ENCODE measurements at regions not wholly inside any gene's neighbourhood (a gene's known extent, or its start where the extent isn't known, plus 50 kb on each side); places are given as distances from the start of the nearest gene placed in this dataset.
"Not testable (repeated sequence)": the region's sequence is repeated elsewhere in the genome, so short reads cannot be mapped to it uniquely, and the experiment has no call there.

DNA sequence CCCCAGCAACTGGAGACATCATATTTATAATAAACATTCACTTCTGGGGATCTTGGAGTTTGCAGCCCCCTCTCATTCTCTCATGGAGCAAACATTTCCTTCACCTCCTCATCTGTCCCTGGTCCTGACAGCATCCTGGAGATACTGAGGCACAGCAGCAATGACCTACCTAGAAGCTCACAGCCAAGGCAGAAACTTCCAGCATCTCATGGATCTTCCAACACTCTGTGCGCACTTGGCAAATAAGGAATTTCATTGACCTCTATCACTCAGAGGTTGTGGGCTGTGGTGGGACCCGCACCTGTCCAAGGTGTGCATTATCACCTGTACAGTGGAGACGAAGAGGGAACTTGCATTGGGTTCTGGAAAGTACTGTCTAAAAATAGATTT lies 109.8 kb downstream of the GGTLC2 start:
- Mint-ChIP-seq H3K27ac (no peak overlapping the region), H3K4me3 (no peak overlapping the region), H3K4me1 (peaks cover 35% of the 10 kb centered on the region), H3K36me3 (ENCODE audit: low read depth) (no peaks in the 10 kb centered on the region), H3K9me3 (ENCODE audit: low read depth) (no peaks in the 10 kb centered on the region), H3K27me3 (no peaks in the 10 kb centered on the region)
- ChIA-PET POLR2A (interaction anchor here (0.6 kb wide), 1 partner anchor 550 kb away, joined by 3 read pairs; no protein-coding TSS in a partner anchor), CTCF (interaction anchor here (0.8 to 3.5 kb wide), 17 partner anchors 9 to 374 kb away, joined by 3 to 36 read pairs (median 6); no protein-coding TSS in a partner anchor)
- no peak for ATAC-seq
- no peak for DNase-seq
- intact Hi-C loops (cut with DNase I, micrococcal nuclease): no loop called here

DNA sequence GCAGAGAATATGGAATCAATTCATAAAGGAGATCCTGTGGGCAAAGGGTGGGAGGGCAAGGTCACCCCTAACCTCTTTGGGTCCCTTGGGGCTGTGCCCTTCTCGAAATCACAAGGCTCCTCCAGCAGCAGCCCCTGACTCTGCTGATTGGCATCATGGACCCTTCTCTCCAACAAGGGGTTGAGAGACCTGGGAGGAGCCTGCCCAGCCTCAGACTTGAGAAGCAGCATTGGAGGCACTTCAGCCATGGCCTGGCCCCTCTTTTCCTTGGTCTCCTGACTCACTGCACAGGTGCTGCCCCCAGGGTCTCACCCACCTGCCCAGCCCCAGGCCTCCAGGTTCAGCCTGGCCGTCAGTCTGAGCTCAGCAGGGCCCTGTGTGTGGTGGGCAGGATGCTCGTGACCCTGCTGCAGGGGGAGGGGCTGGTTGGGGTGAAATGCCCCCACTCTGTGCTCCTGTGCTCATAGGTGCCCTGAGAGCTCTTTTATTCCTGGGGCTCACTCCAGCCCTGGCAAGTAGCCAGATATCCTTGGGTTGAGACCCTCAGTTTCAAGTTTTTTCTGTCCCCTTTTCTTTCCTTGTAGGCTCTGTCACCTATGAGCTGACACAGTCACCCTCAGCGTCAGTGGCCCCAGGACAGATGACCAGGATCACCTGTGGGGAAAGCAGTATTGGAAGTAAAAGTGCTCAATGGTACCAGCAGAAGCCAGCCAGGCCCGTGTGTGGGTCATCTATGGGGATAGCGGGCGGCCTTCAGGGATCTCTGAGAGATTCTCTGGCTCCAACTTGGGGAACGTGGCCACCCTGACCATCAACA lies 110.8 kb downstream of the GGTLC2 start:
- Mint-ChIP-seq H3K27ac (no peak overlapping the region), H3K36me3 (ENCODE audit: low read depth) (no peaks in the 10 kb centered on the region), H3K4me3 (no peak overlapping the region), H3K4me1 (peaks cover 40% of the 10 kb centered on the region), H3K27me3 (no peaks in the 10 kb centered on the region), H3K9me3 (ENCODE audit: low read depth) (no peaks in the 10 kb centered on the region)
- ChIA-PET CTCF (interaction anchor here (0.6 to 3.6 kb wide), 2 partner anchors 10 to 15 kb away, joined by 3 to 9 read pairs; no protein-coding TSS in a partner anchor), POLR2A (no interaction called here)
- intact Hi-C loops (cut with DNase I, micrococcal nuclease): no loop called here
- no peak for ATAC-seq
- no peak for DNase-seq

DNA sequence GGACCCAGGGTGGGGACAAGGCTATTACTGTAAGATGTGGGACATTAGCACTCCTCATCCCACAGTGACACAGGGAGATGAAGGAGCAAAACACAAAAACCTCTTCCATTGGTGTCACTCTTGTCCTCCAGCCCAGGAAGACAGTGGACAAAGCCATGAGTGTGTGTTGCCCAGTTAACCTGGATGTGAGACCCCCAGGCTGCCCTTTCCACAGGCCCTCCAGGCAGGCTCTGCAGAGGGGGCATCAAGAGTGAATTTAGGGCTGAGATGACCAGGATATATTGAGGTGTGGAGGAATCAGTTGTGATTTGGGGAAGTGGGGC lies 111.3 kb downstream of the GGTLC2 start:
- intact Hi-C loops (cut with DNase I, micrococcal nuclease): no loop called here
- DNase-seq: no peak
- Mint-ChIP-seq H3K36me3 (ENCODE audit: low read depth) (no peaks in the 10 kb centered on the region), H3K9me3 (ENCODE audit: low read depth) (no peaks in the 10 kb centered on the region), H3K4me3 (no peak overlapping the region), H3K27ac (no peak overlapping the region), H3K4me1 (peaks cover 40% of the 10 kb centered on the region), H3K27me3 (no peaks in the 10 kb centered on the region)
- no peak for ATAC-seq
- CTCF ChIA-PET: interaction anchor here (1.1 to 3.6 kb wide), 3 partner anchors 10 to 199 kb away, joined by 7 to 9 read pairs (median 8); no protein-coding TSS in a partner anchor
- POLR2A ChIA-PET: no interaction called here

DNA sequence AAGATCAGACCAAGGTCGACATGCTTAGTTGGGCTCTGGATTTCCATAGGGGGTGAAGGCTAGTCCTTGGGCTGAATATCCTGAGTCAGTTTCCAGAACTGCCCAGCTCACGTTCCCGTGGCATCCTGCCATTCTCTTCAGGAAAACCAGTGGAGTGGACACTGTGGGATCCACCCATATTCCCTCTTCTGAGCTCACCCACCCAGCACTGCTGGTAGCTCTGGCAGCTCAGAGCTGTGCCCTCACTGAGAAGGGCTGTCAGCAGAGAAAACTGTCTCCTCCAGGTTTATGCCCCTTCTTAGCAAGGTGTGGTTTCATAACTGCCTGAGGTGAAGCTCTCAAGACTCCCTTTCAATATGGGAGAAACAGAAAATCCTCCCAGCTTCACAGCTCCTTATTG lies 111.7 kb downstream of the GGTLC2 start:
- Mint-ChIP-seq H3K4me1 (peaks cover 40% of the 10 kb centered on the region), H3K27me3 (no peaks in the 10 kb centered on the region), H3K27ac (no peak overlapping the region), H3K36me3 (ENCODE audit: low read depth) (no peaks in the 10 kb centered on the region), H3K4me3 (no peak overlapping the region), H3K9me3 (ENCODE audit: low read depth) (no peaks in the 10 kb centered on the region)
- ChIA-PET CTCF (interaction anchor here (0.6 to 3.6 kb wide), 6 partner anchors 10 to 199 kb away, joined by 3 to 9 read pairs (median 5); no protein-coding TSS in a partner anchor), POLR2A (interaction anchor here (0.6 kb wide), 1 partner anchor 97 kb away, joined by 7 read pairs; no protein-coding TSS in a partner anchor)
- no peak for DNase-seq
- intact Hi-C loops (cut with DNase I, micrococcal nuclease): no loop called here
- ATAC-seq: no peak

DNA sequence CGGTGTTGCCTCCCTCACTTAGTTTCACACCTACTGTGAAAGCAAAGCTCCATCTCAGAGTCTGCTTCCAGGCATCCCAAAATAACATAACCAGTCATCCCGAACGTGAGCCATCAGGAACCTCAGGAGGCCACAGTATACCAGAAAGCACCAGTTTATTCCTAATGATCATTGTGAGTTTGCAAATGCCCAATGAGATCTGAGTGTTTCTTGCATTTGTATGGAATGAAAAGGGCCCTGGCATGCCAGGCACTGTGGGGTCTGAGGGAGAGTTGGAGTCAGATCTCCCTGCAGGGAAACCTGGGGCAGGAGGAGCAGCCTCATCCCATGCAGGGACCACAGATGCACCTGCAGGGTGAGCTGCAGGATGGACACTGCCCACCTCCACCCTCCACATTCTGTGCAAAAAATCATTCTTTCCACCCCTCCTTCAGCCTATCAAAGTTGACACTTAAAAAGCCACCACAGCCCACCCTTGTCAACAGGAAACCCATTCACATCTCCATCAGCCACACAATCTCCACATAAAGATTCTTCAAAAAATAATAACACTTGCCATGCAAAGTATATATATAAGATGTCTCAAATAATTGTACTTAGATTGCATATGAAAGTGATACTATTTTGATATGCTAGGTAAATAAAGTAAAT lies 112.3 kb downstream of the GGTLC2 start:
- POLR2A ChIA-PET: interaction anchor here (0.6 kb wide), 1 partner anchor 98 kb away, joined by 7 read pairs; no protein-coding TSS in a partner anchor
- intact Hi-C loops (cut with DNase I, micrococcal nuclease): not testable (repeated sequence)

DNA sequence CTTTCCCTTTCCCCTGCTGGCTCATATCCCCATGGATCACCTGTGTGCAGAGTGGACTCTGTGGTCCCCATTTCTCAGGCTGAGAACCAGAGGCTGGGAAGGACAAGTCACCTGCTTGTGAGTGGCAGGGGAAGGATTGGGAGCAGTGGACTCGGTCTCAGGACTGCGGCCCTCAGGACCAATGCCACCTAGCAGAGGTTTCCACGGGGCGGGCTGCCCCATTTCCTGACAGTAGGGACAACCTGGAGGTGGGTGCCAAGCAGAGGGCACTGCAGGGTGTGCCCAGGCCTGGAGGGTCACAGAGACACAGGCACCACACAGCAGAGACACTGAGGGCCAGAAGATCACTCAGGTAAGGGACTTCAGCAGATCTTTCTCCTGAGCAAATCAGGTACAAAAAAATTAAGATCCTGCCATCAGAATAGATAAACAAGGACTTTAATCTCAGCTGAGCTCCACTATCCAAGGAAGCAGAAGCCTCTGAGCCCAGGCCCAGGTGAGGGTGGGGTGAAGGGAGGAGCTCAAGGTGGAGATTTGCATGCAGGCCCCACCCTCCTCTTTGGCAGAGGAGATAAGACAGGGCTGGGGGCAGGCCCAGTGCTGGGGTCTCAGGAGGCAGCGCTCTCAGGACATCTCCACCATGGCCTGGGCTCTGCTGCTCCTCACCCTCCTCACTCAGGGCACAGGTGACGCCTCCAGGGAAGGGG lies 113.8 kb downstream of the GGTLC2 start:
- H3K36me3 Mint-ChIP-seq (ENCODE audit: low read depth); DNase-seq; POLR2A ChIA-PET; intact Hi-C loops (cut with DNase I, micrococcal nuclease); ATAC-seq; H3K27me3 Mint-ChIP-seq; H3K4me3 Mint-ChIP-seq; H3K9me3 Mint-ChIP-seq (ENCODE audit: low read depth): not testable (repeated sequence)
- Mint-ChIP-seq H3K27ac (peak overlapping the region; percentile 8), H3K4me1 (peaks cover 34% of the 10 kb centered on the region)
- CTCF ChIA-PET: interaction anchor here (1.7 to 3.6 kb wide), 3 partner anchors 12 to 126 kb away, joined by 4 to 9 read pairs (median 6); no protein-coding TSS in a partner anchor

More for the DNA sequence above, 112.3 kb downstream of the GGTLC2 start:
- H3K27me3 Mint-ChIP-seq; H3K27ac Mint-ChIP-seq; DNase-seq; H3K4me3 Mint-ChIP-seq; H3K9me3 Mint-ChIP-seq (ENCODE audit: low read depth); H3K36me3 Mint-ChIP-seq (ENCODE audit: low read depth); ATAC-seq: not testable (repeated sequence)
- H3K4me1 Mint-ChIP-seq: peaks cover 40% of the 10 kb centered on the region
- CTCF ChIA-PET: interaction anchor here (0.6 to 3.6 kb wide), 9 partner anchors 11 to 198 kb away, joined by 3 to 9 read pairs (median 4); no protein-coding TSS in a partner anchor

DNA sequence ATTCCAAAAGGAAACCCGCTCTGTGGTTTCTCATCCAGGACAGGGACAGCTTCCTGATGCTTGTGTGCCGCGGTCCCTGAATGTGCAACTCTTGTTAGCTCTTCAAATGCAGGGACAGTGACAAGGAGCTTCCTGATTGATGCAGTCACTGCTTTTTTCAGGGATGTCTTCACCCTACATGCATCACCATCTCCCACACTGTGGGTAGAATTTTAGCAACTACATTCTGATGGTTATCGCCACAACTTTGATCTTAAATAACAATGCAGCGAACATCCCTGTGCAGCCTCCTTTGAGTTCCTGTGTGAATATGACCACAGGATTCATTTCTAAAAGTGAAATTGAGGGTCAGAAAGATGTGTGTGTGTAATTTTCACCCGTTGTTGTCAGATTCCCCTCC lies 115.0 kb downstream of the GGTLC2 start:
- Mint-ChIP-seq H3K27ac (no peak overlapping the region), H3K4me3 (no peak overlapping the region), H3K4me1 (peaks cover 24% of the 10 kb centered on the region), H3K9me3 (ENCODE audit: low read depth) (no peaks in the 10 kb centered on the region), H3K36me3 (ENCODE audit: low read depth) (no peaks in the 10 kb centered on the region), H3K27me3 (no peaks in the 10 kb centered on the region)
- CTCF ChIA-PET: interaction anchor here (1.9 kb wide), 1 partner anchor 10 kb away, joined by 6 read pairs; no protein-coding TSS in a partner anchor
- intact Hi-C loops (cut with DNase I, micrococcal nuclease): no loop called here
- POLR2A ChIA-PET: interaction anchor here (0.6 kb wide), 1 partner anchor 34 kb away, joined by 7 read pairs; no protein-coding TSS in a partner anchor
- DNase-seq (no peak), ATAC-seq (no peak)

DNA sequence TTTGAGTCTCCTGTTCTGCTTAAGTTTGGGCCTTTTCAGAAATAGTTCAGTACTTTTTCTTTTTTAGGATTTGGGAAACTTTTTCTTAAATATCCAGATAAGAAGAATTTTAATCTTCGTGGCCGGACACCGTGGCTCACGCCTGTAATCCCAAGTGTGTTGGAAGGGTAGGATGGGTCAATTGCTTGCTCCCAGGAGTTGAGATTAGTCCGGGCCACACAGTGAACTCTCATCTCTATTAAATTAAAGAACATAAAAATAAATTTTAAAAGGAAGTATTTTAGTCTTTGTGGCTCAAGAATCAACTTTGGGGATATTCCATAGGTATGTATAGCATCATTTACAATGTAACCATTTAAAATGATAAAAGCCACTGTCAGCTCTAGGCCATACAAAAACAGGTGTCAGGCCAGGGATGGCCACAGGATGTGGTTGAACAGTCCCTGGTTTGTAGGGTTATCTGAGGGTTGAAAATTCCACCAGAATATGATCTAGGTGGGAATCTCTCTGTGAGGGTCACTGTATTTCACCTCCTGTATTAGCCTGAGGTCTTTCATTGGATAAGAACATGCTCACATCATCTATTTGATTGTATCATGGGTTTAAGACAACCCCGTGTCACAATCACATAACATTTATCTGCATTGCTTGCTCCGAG lies 115.6 kb downstream of the GGTLC2 start:
- POLR2A ChIA-PET: interaction anchor here (0.6 kb wide), 1 partner anchor 33 kb away, joined by 7 read pairs; no protein-coding TSS in a partner anchor
- no peak for ATAC-seq
- Mint-ChIP-seq H3K9me3 (ENCODE audit: low read depth) (no peaks in the 10 kb centered on the region), H3K36me3 (ENCODE audit: low read depth) (no peaks in the 10 kb centered on the region), H3K27me3 (no peaks in the 10 kb centered on the region), H3K4me3 (no peak overlapping the region), H3K4me1 (peaks cover 24% of the 10 kb centered on the region), H3K27ac (no peak overlapping the region)
- no peak for DNase-seq
- CTCF ChIA-PET: interaction anchor here (0.7 to 1.9 kb wide), 2 partner anchors 10 to 124 kb away, joined by 3 to 6 read pairs; no protein-coding TSS in a partner anchor
- intact Hi-C loops (cut with DNase I, micrococcal nuclease): no loop called here

DNA sequence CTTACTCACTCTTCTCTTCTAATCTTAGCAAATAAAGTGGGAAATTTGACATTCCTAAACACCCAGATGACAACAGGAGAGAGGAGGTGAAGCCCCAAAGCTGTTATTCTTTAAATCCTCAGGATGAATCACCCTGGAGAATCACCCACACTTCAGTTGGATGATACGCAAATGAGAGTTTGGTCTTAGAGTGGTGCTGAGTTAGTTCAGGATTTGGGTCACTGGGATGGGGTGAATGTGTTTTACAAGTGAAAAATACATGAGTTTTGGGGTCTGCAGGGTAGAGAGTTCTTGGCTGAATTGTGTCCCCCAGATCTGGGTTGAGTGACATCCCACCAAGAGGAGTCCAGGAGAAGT lies 117.2 kb downstream of the GGTLC2 start:
- Mint-ChIP-seq H3K27me3 (peaks cover 1% of the 10 kb centered on the region), H3K9me3 (ENCODE audit: low read depth) (no peaks in the 10 kb centered on the region), H3K4me1 (peaks cover 14% of the 10 kb centered on the region), H3K27ac (no peak overlapping the region), H3K36me3 (ENCODE audit: low read depth) (no peaks in the 10 kb centered on the region), H3K4me3 (no peak overlapping the region)
- POLR2A ChIA-PET: no interaction called here
- ATAC-seq (no peak), DNase-seq (no peak)
- intact Hi-C loops (cut with DNase I, micrococcal nuclease): no loop called here
- CTCF ChIA-PET: interaction anchor here (0.5 to 2.1 kb wide), 4 partner anchors 9 to 255 kb away, joined by 3 to 8 read pairs (median 4); no protein-coding TSS in a partner anchor

DNA sequence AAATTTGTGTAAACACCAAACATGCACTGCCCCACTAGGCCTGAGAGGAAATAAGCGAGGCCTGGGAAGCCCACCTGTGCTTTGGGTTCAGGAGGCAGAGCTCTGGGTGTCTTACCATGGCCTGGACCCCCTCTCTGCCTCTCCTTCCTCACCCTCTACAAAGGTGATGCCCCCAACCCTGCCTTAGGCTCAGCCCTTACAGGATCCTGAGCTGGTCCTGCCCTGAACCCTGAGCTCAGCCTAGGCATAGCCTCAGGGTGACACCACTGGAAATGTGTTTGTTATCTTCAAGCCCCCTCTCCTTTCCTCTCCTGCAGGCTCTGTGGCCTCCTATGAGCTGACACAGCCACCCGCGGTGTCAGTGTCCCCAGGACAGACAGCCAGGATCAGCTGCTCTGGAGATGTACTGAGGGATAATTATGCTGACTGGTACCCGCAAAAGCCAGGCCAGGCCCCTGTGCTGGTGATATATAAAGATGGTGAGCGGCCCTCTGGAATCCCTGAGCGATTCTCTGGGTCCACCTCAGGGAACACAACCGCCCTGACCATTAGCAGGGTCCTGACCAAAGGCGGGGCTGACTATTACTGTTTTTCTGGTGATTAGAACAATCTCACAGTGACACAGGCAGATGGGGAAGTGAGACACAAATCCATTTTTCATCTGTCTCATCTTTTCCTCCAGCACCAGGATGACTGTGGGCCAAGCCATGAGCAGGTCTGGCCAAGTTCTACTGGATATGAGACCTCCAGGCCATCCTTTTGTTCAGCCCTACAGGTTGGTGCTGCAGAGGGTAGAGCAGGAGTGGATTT lies 117.8 kb downstream of the GGTLC2 start:
- Mint-ChIP-seq H3K27me3 (peaks cover 1% of the 10 kb centered on the region), H3K4me3 (no peak overlapping the region), H3K9me3 (ENCODE audit: low read depth) (no peaks in the 10 kb centered on the region), H3K27ac (no peak overlapping the region), H3K4me1 (peaks cover 10% of the 10 kb centered on the region), H3K36me3 (ENCODE audit: low read depth) (no peaks in the 10 kb centered on the region)
- ChIA-PET POLR2A (no interaction called here), CTCF (interaction anchor here (0.5 to 3.7 kb wide), 8 partner anchors 9 to 298 kb away, joined by 3 to 31 read pairs (median 3); no protein-coding TSS in a partner anchor)
- ATAC-seq: no peak
- no peak for DNase-seq
- intact Hi-C loops (cut with DNase I, micrococcal nuclease): no loop called here

All from activated CD4-positive, alpha-beta T cell treated with anti-CD3 and anti-CD28 coated beads for 36 hours (primary cell).